ENCODE measurements at regions not wholly inside any gene's neighbourhood (a gene's known extent, or its start where the extent isn't known, plus 50 kb on each side); places are given as distances from the start of the nearest gene placed in this dataset.

- TF ChIP-seq SPI1 (IDR thresholded peaks at IDR 0.05; ENCODE audit: borderline replicate concordance, low read depth) (no peak), GABPA (IDR thresholded peaks at IDR 0.05; ENCODE audit: low read depth) (no peak), REST (IDR thresholded peaks at IDR 0.05; ENCODE audit: insufficient replicate concordance, low read depth) (no peak), CTCF (IDR thresholded peaks at IDR 0.05; ENCODE audit: insufficient read depth, low read length) (no peak)
- H3K4me3 ChIP-seq (replicated peaks; ENCODE audit: insufficient read depth, low read length): no peak overlapping the region
- no peaks in the 10 kb centered on the region for H3K27me3 ChIP-seq (ENCODE audit: insufficient read depth, poor library complexity, severe bottlenecking)
- no peak for DNase-seq (ENCODE audit: low read depth in 1 of 2, low spot score in 1 of 2)
- H3K27ac ChIP-seq (replicated peaks): no peak overlapping the region
Observed at GRCh38 chr2:39568561-39569006, 97.1 kb upstream of the TMEM178A start.

- H3K4me3 ChIP-seq (replicated peaks; ENCODE audit: insufficient read depth, low read length): no peak overlapping the region
- no peak overlapping the region for H3K27ac ChIP-seq (replicated peaks)
- TF ChIP-seq GABPA (IDR thresholded peaks at IDR 0.05; ENCODE audit: low read depth) (no peak), CTCF (IDR thresholded peaks at IDR 0.05; ENCODE audit: insufficient read depth, low read length) (no peak), REST (IDR thresholded peaks at IDR 0.05; ENCODE audit: insufficient replicate concordance, low read depth) (no peak), SPI1 (IDR thresholded peaks at IDR 0.05; ENCODE audit: borderline replicate concordance, low read depth) (no peak), POLR2AphosphoS5 (IDR thresholded peaks at IDR 0.05; ENCODE audit: low read depth) (no peak)
- no peak for DNase-seq (ENCODE audit: low read depth in 1 of 2, low spot score in 1 of 2)
- H3K27me3 ChIP-seq (ENCODE audit: insufficient read depth, poor library complexity, severe bottlenecking): no peaks in the 10 kb centered on the region
Observed at GRCh38 chr2:39570130-39570555, 95.6 kb upstream of the TMEM178A start.

- H3K27ac ChIP-seq (replicated peaks): no peak overlapping the region
- DNase-seq (ENCODE audit: low read depth in 1 of 2, low spot score in 1 of 2): no peak
- no peaks in the 10 kb centered on the region for H3K27me3 ChIP-seq (ENCODE audit: insufficient read depth, poor library complexity, severe bottlenecking)
- no peak overlapping the region for H3K4me3 ChIP-seq (replicated peaks; ENCODE audit: insufficient read depth, low read length)
- TF ChIP-seq GABPA (IDR thresholded peaks at IDR 0.05; ENCODE audit: low read depth) (no peak), REST (IDR thresholded peaks at IDR 0.05; ENCODE audit: insufficient replicate concordance, low read depth) (no peak), CTCF (IDR thresholded peaks at IDR 0.05; ENCODE audit: insufficient read depth, low read length) (no peak), SPI1 (IDR thresholded peaks at IDR 0.05; ENCODE audit: borderline replicate concordance, low read depth) (no peak), POLR2AphosphoS5 (IDR thresholded peaks at IDR 0.05; ENCODE audit: low read depth) (no peak)
Observed at GRCh38 chr2:39570614-39571013, 95.1 kb upstream of the TMEM178A start.
